IgD-negative memory B cell (primary cell): ENCODE measurements at regions not wholly inside any gene's neighbourhood (a gene's known extent, or its start where the extent isn't known, plus 50 kb on each side); places are given as distances from the start of the nearest gene placed in this dataset.

Experiments
- H3K27ac Mint-ChIP-seq, 3 donors: one replicate each; pipeline ENCODE4 v1.8.0; 2020 to 2022; ENCODE audit warnings: mild to moderate bottlenecking in 3 of 3, mixed read lengths in 3 of 3, moderate library complexity in 1 of 3
- H3K27me3 Mint-ChIP-seq: one replicate; pipeline ENCODE4 v1.8.0; 2021; ENCODE audit warnings: mixed read lengths
- H3K36me3 Mint-ChIP-seq: one replicate; pipeline ENCODE4 v1.8.0; 2020; ENCODE audit warnings: mild to moderate bottlenecking, mixed read lengths
- H3K4me1 Mint-ChIP-seq, 3 donors: one replicate each; pipeline ENCODE4 v1.8.0; 2020 to 2022; ENCODE audit warnings: mixed read lengths in 3 of 3, mild to moderate bottlenecking in 1 of 3
- H3K4me3 Mint-ChIP-seq, 4 donors: one replicate each; pipeline ENCODE4 v1.8.0; 2020 to 2022; ENCODE audit warnings: mild to moderate bottlenecking in 4 of 4, mixed read lengths in 4 of 4, moderate library complexity in 3 of 4
- H3K9me3 Mint-ChIP-seq, 3 donors: one replicate each; pipeline ENCODE4 v1.8.0; 2020 to 2021; ENCODE audit warnings: mixed read lengths in 3 of 3, mild to moderate bottlenecking in 1 of 3

DNA sequence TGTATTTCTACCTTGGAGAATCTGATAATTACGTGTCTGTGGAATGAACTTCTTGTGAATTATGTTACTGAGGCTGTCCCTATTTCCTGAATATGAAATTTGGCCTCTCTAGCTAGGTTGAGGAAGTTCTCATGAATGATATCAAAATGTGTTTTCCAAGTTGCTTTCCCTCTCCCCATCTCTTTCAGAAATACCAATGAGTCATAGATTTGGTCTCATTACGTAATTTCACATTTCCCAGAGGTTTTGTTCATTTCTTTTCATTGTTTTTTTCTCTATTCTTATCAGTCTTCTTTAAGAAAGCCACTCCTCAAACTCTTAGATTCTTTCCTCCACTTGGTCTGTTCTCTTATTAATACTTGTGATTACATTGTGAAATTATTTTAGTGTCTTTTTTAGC lies 923.8 kb upstream of the CDH9 start:
- no peak overlapping the region for H3K4me3 Mint-ChIP-seq

DNA sequence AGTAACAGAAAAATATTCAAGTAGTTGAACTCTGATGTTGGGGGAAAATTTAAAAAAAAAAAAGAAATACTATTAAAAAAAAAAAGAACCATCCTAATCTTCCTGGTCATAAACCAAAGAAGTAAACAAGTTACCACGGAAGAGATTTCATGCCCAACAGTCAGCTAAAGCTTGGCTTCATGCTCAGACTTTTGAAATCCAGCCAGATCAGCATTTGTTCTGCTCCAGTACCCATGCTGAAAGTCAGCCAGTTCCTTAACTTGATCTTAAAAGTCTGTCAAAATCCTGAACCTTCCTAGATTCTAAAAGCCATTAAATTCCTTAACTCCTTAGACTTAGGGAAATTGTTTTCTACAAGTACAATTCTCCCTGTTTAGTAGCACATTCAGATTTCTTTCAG lies 908.7 kb upstream of the CDH9 start:
- Mint-ChIP-seq H3K27me3 (no peaks in the 10 kb centered on the region), H3K36me3 (no peaks in the 10 kb centered on the region), H3K4me1 (no peaks in the 10 kb centered on the region), H3K4me3 (no peak overlapping the region), H3K27ac (no peak overlapping the region), H3K9me3 (peaks cover 2 to 3% (median 3%) of the 10 kb centered on the region in 3 donors)

More for the DNA sequence above, 923.8 kb upstream of the CDH9 start:
- Mint-ChIP-seq H3K4me1 (peaks cover 0 to 2% (median 0%) of the 10 kb centered on the region in 3 donors), H3K36me3 (peaks cover 3% of the 10 kb centered on the region), H3K27ac (no peak overlapping the region), H3K27me3 (no peaks in the 10 kb centered on the region), H3K9me3 (peaks cover 7 to 15% (median 7%) of the 10 kb centered on the region in 3 donors)

DNA sequence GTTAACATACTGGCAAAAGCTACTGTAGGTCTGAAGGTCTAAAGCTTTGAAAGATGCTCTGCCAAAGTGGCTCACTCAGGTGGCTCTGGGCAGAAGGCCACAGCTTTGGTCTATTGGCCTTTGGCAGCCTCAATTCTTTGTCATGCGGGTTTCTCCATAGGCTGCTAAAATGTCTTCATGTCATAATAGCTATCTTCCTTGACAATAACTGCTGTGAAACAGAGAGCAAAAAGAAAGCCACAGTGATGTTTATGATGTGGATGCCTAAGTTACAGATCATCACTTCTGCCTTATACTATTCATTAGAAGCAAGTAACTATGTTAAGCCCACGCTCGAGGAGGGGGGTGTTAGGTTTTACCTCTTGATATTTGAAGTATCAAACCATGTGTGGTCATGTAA lies 906.1 kb upstream of the CDH9 start:
- no peaks in the 10 kb centered on the region for H3K36me3 Mint-ChIP-seq

DNA sequence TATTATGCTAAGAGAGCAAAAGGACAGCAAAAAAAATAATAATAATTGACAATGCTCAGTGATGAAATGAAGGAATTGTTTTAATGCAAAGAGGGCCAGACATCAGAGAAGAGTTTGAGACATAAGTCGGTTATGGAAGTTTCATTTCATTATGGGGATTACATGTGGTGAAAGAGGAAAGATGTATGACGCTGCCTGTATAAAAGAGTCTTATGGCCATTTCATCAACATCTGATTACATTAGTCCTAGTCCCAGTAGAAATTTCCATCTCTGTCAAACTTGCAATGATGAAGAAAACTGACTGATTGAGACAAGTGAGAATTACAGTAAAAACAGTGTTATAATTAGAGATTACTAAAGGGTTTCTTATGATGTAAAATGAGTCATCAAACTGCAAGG lies 900.6 kb upstream of the CDH9 start:
- Mint-ChIP-seq H3K27me3 (no peaks in the 10 kb centered on the region), H3K4me1 (no peaks in the 10 kb centered on the region), H3K27ac (no peak overlapping the region), H3K36me3 (no peaks in the 10 kb centered on the region), H3K4me3 (no peak overlapping the region), H3K9me3 (peaks cover 0 to 5% (median 2%) of the 10 kb centered on the region in 3 donors)

More for the DNA sequence above, 906.1 kb upstream of the CDH9 start:
- Mint-ChIP-seq H3K9me3 (peaks cover 3% of the 10 kb centered on the region in 3 donors), H3K27me3 (no peaks in the 10 kb centered on the region), H3K4me3 (no peak overlapping the region), H3K4me1 (no peaks in the 10 kb centered on the region), H3K27ac (no peak overlapping the region)

DNA sequence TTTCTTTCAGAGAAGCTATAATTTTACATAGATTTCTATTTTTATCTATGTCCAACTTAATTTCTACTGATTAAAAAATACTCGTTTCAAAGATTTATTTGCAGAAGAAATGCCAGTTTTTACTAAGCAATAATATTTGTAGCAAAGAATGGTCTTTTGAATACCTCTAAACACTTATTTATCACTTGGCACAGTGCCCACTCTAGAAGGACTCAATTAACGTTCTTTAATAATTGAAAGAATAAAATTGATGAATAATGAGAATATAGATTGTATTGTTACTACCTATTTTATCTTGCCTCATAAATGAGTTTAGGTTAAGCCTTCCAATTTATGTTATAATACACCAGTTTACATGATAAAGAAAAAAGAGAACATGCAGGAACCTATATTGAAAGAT lies 889.7 kb upstream of the CDH9 start:
- no peaks in the 10 kb centered on the region for H3K36me3 Mint-ChIP-seq
- H3K27me3 Mint-ChIP-seq = no peaks in the 10 kb centered on the region
- H3K27ac Mint-ChIP-seq = no peak overlapping the region
- no peak overlapping the region for H3K4me3 Mint-ChIP-seq
- peaks cover 0 to 9% (median 3%) of the 10 kb centered on the region in 3 donors for H3K9me3 Mint-ChIP-seq
- H3K4me1 Mint-ChIP-seq = no peaks in the 10 kb centered on the region

DNA sequence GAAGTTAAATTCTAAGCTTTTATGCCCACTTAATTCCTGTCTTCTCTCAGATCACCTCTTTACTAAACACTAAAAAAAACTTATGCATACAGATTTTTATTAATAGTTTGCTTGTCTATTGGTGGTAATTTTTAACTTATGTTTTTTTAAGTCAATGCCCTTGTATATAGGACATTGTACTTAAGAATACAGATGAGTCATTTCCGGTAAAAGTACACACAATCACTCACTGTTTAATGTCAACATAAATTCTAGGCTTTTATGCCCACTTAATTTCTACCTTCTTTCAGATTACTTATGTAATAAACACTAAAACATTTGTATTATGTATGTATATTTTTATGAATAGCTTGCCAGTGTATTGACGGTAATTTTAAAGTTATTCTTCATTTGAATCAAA lies 872.8 kb upstream of the CDH9 start:
- Mint-ChIP-seq H3K4me3 (no peak overlapping the region), H3K36me3 (no peaks in the 10 kb centered on the region), H3K4me1 (no peaks in the 10 kb centered on the region), H3K9me3 (peaks cover 3 to 14% (median 12%) of the 10 kb centered on the region in 3 donors), H3K27me3 (no peaks in the 10 kb centered on the region), H3K27ac (no peak overlapping the region)

DNA sequence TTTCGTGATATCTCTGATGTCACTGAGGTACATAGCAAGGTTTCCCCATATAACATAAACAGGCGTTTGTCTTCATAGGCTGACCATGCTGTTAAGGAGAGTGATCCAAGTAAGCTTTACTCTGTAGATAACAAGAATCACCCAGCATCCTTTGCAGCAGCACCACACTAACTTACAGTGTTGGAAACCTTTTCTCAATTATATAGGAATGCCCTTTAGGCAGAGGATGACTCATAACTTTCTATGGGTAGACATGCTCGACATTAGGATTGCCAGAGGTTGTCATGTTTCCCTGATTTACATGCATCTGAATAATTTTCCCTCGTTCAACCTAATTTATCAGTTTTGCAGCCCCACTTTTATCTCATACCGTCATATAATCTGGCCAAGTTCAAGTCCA lies 870.0 kb upstream of the CDH9 start:
- Mint-ChIP-seq H3K4me3 (no peak overlapping the region), H3K27me3 (no peaks in the 10 kb centered on the region), H3K4me1 (no peaks in the 10 kb centered on the region), H3K27ac (no peak overlapping the region), H3K36me3 (no peaks in the 10 kb centered on the region), H3K9me3 (peaks cover 3 to 10% (median 9%) of the 10 kb centered on the region in 3 donors)

DNA sequence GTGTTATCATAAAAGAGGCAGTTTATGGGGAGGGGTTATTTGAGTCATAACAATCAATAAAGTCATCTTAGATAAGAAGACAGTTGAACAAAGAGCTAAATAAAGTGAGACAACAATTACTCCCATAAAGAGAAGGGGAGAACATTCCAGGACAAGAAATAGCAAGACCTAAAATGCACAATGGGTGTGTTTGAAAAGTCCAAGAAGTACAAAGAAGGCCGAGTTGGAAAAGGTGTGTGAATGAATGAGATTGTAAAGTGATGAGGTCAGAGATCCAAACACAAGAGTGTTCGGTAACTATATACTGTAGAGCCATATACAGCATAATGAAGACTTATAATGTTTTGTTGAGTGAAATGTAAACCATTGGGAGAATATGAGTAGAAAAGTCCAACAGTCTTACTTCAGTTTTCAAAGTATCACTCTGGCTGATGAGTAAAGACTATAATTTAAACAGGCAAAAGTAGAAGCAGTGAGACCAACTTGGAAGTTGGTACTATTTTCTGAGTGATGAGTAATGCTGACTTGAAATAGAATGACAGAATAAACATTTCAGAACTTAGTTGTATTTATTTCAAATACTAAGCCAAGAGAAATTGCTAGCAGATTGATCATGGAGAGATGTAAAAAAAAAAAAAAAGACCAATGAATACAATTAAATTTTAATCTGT lies 868.7 kb upstream of the CDH9 start:
- Mint-ChIP-seq H3K27ac (no peak overlapping the region), H3K36me3 (no peaks in the 10 kb centered on the region), H3K4me1 (no peaks in the 10 kb centered on the region), H3K4me3 (no peak overlapping the region), H3K27me3 (no peaks in the 10 kb centered on the region), H3K9me3 (peaks cover 3 to 17% (median 9%) of the 10 kb centered on the region in 3 donors)

DNA sequence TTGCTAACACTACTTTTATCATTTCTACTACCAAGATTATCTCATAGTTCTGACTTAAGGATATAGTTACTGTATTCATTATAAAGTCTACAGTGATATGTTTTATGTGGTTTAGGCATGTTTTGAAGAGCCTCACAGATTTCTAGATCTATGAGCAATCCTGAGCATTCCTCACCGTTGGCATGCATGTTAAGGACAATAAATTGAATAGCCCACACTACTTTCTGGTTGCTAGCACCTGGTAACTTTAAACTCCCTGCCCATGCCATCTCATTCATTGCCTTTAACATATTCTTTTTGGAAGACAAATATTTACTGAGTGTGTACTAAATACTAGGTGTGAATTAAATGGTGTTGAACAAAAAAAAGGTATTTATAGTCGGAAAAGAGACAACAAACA lies 868.1 kb upstream of the CDH9 start:
- no peak overlapping the region for H3K27ac Mint-ChIP-seq
- H3K4me1 Mint-ChIP-seq = no peaks in the 10 kb centered on the region
- H3K36me3 Mint-ChIP-seq = no peaks in the 10 kb centered on the region
- peaks cover 3 to 20% (median 9%) of the 10 kb centered on the region in 3 donors for H3K9me3 Mint-ChIP-seq
- H3K27me3 Mint-ChIP-seq = no peaks in the 10 kb centered on the region
- no peak overlapping the region for H3K4me3 Mint-ChIP-seq

DNA sequence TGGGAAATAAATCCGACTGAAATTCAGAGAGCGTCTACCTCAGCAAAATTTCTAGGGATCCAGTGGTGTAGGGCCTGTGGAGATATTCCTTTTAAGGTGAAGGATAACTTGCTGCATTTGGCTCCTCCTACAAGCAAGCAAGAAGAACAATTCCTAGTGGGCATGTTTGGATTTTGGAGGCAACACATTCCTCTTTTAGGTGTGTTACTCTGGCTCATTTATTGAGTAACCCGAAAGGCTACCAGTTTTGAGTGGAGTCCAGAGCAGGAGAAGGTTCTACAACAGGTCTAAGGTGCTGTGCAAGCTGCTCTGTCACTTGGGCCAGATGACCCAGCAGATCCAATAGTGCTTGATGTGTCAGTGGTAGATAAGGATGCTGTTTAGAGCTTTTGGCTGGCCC lies 862.4 kb upstream of the CDH9 start:
- H3K27me3 Mint-ChIP-seq = no peaks in the 10 kb centered on the region
- no peak overlapping the region for H3K27ac Mint-ChIP-seq
- no peaks in the 10 kb centered on the region for H3K36me3 Mint-ChIP-seq
- H3K9me3 Mint-ChIP-seq = peaks cover 0 to 17% (median 2%) of the 10 kb centered on the region in 3 donors
- H3K4me3 Mint-ChIP-seq = no peak overlapping the region
- H3K4me1 Mint-ChIP-seq = no peaks in the 10 kb centered on the region

DNA sequence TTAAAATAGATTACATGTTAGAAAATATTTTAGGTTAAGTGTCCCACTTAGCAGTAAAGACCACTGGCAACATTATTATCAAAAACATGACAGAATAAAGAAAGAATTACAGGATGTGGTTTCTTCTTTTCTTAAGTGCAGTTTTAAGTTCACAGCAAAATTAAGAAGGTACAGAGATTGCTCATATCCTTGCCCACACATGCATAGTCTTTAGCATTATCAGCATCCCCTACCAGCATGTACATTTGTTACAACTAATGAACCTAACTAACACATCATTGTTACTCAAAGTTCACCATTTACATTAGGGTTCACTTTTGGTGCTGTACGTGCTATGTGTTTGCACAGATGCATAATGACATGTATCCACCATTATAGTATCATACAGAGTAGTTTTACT lies 837.7 kb upstream of the CDH9 start:
- no peak overlapping the region for H3K27ac Mint-ChIP-seq
- H3K9me3 Mint-ChIP-seq = peaks cover 3 to 27% (median 4%) of the 10 kb centered on the region in 3 donors
- H3K36me3 Mint-ChIP-seq = no peaks in the 10 kb centered on the region
- H3K27me3 Mint-ChIP-seq = no peaks in the 10 kb centered on the region
- no peaks in the 10 kb centered on the region for H3K4me1 Mint-ChIP-seq
- no peak overlapping the region for H3K4me3 Mint-ChIP-seq

DNA sequence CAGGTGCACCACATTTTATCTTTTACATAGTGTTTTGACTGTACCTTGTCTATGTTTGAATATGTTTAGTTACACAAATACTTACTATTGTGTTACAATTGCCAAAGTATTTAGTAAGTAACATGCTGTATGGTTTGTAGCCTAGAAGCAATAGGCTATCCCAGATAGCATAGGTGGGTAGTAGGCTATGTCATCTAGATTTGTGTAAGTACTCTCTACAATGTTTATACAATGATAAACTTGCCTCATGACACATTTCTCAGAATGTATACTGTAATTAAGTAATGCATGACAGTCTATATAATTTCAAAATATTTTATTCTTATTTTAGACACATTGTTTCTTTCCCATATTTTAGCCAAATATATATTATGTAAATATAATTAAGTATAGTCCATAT lies 836.8 kb upstream of the CDH9 start:
- H3K9me3 Mint-ChIP-seq = peaks cover 2 to 27% (median 3%) of the 10 kb centered on the region in 3 donors
- H3K27me3 Mint-ChIP-seq = no peaks in the 10 kb centered on the region
- H3K4me1 Mint-ChIP-seq = no peaks in the 10 kb centered on the region
- H3K27ac Mint-ChIP-seq = no peak overlapping the region
- no peaks in the 10 kb centered on the region for H3K36me3 Mint-ChIP-seq
- no peak overlapping the region for H3K4me3 Mint-ChIP-seq

DNA sequence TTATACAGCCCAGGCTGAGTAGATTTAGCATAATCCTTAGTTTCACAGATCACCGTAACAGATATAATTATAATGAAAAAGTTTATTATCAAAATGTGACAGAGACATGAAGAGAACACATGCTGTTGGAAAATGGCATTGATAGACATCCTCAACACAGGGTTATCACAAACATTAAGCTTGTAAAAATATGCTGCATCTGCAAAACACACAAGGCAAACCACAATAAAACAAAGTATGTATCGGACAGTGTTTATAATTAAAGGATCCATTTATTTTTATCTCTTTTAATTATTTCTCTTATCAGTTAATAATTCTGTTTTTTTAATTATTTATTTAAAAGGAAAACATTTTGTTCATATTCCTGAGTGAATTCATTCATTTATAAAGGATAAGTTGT lies 829.9 kb upstream of the CDH9 start:
- peaks cover 1 to 10% (median 7%) of the 10 kb centered on the region in 3 donors for H3K9me3 Mint-ChIP-seq
- no peak overlapping the region for H3K27ac Mint-ChIP-seq
- no peaks in the 10 kb centered on the region for H3K36me3 Mint-ChIP-seq
- H3K27me3 Mint-ChIP-seq = no peaks in the 10 kb centered on the region
- H3K4me1 Mint-ChIP-seq = no peaks in the 10 kb centered on the region
- H3K4me3 Mint-ChIP-seq = no peak overlapping the region

DNA sequence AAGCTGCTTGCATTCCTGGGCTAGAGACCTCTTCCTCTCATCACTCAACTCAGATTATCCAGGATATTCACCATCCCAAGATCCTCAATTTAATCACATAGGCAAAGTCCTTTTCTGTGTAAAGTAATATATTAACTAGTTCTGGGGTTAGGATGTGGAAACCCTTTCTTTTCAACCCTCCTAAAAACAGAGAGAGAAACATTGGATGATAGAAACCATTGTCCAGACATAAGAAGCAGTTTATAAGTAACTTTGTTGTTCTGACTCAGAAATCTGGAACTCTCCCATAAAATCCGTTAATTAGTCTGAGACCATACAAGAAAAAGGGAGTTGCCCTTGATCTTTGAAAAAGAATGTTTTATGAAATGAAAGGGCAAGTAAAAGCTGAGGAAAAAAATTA lies 817.1 kb upstream of the CDH9 start:
- Mint-ChIP-seq H3K27me3 (no peaks in the 10 kb centered on the region), H3K4me3 (no peak overlapping the region), H3K9me3 (peaks cover 2 to 19% (median 2%) of the 10 kb centered on the region in 3 donors), H3K27ac (no peak overlapping the region), H3K4me1 (peaks cover 0 to 3% (median 0%) of the 10 kb centered on the region in 3 donors), H3K36me3 (no peaks in the 10 kb centered on the region)

DNA sequence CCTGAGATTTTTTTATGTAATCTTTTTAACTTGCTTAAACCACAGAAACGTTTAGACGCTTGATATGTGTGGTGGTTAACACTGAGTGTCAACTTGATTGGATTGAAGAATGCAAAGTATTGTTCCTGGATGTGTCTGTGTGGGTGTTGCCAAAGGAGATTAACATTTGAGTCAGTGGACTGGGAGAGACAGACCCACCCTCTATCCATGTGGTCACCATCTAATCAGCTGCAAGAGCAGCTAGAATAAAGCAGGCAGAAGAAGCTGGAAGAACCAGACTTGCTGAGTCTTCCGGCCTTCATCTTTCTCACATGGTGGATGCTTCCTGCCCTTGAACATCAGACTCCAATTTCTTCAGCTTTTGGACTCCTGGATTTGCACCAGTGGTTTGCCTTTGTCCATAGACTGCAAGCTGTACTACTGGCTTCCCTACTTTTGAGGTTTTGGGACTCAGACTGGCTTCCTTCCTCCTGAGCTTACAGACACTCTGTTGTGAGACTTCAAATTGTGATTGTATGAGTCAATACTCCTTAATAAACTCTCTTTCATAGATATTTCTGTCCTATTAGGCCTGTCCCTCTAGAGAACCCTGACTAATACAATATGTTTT lies 816.0 kb upstream of the CDH9 start:
- Mint-ChIP-seq H3K27ac (no peak overlapping the region), H3K4me1 (peaks cover 0 to 3% (median 0%) of the 10 kb centered on the region in 3 donors), H3K36me3 (no peaks in the 10 kb centered on the region), H3K9me3 (peaks cover 2 to 16% (median 2%) of the 10 kb centered on the region in 3 donors), H3K4me3 (no peak overlapping the region), H3K27me3 (no peaks in the 10 kb centered on the region)

DNA sequence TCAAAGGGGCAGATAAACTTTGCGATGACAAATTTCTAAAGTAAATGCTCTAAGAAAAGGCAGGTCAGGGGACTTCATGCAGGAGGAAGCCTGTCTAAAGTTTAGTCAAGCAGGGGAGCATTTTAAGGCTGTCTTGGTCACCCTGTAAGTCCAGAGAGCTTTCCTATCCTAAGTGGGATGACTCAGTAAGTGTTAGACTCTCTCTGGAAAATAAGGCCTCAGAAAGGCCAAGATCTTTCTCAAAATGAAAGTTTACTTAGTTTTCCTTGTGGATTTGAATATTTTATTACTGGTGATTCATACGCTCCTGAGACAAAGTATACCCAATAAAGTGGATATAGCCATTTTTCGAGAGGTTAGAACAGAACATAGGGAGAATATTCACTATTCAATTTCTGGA lies 806.9 kb upstream of the CDH9 start:
- Mint-ChIP-seq H3K27me3 (no peaks in the 10 kb centered on the region), H3K36me3 (no peaks in the 10 kb centered on the region), H3K27ac (no peak overlapping the region), H3K4me1 (no peaks in the 10 kb centered on the region), H3K9me3 (peaks cover 2 to 6% (median 4%) of the 10 kb centered on the region in 3 donors), H3K4me3 (no peak overlapping the region)
